Neuronal stem cell (in vitro differentiated cells): ENCODE measurements at regions not wholly inside any gene's neighbourhood (a gene's known extent, or its start where the extent isn't known, plus 50 kb on each side); places are given as distances from the start of the nearest gene placed in this dataset.

Experiments used
- DNase-seq: peaks from one replicate; pipeline ENCODE4 v3.0.0-alpha.2; 2013; ENCODE audit warnings: low spot score
- H2AFZ ChIP-seq: one replicate; pipeline ENCODE4 v1.6.1; 2013; ENCODE audit warnings: mild to moderate bottlenecking, low read length, inconsistent platforms
- H2AK5ac ChIP-seq: 2 replicates; pipeline ENCODE4 v1.6.1; 2013; ENCODE audit warnings: low read depth, mild to moderate bottlenecking, inconsistent platforms, low read length, moderate library complexity, mixed read lengths
- H2BK120ac ChIP-seq: 2 replicates; pipeline ENCODE4 v1.6.1; 2013; ENCODE audit warnings: low read depth, mild to moderate bottlenecking, inconsistent platforms, low read length, moderate library complexity, mixed read lengths
- H2BK12ac ChIP-seq: one replicate; pipeline ENCODE4 v1.6.1; 2013; ENCODE audit warnings: low read length, inconsistent platforms
- H2BK15ac ChIP-seq: 2 replicates; pipeline ENCODE4 v1.6.1; 2013; ENCODE audit warnings: mild to moderate bottlenecking, low read length, inconsistent platforms, mixed read lengths
- H2BK5ac ChIP-seq: one replicate; pipeline ENCODE4 v1.6.1; 2013; ENCODE audit warnings: inconsistent platforms, mild to moderate bottlenecking, low read length, moderate library complexity
- H3K14ac ChIP-seq: one replicate; pipeline ENCODE4 v1.6.1; 2013; ENCODE audit warnings: low read length, inconsistent platforms
- H3K18ac ChIP-seq: 2 replicates; pipeline ENCODE4 v1.6.1; 2013; ENCODE audit warnings: low read length, inconsistent platforms
- H3K23ac ChIP-seq: 2 replicates; pipeline ENCODE4 v1.6.1; 2013; ENCODE audit warnings: low read depth, mild to moderate bottlenecking, mixed read lengths, low read length, inconsistent platforms; ENCODE audit not compliant: poor library complexity
- H3K27ac ChIP-seq: replicated peaks from 3 replicates; pipeline ENCODE4 v1.5.1; 2013; ENCODE audit warnings: low read length, inconsistent platforms
- H3K27me3 ChIP-seq, 3 experiments: 2 replicates each; pipeline ENCODE4 v1.6.1; 2013; ENCODE audit warnings: low read length in 3 of 3, mild to moderate bottlenecking in 2 of 3, inconsistent platforms in 1 of 3, low read depth in 1 of 3, mixed read lengths in 1 of 3, moderate library complexity in 1 of 3; ENCODE audit not compliant: control insufficient read depth in 3 of 3, insufficient read depth in 3 of 3
- H3K36me3 ChIP-seq, 2 donors: replicated peaks in 1 of 2; 2 replicates each; pipeline ENCODE4 v1.6.1; 2013; ENCODE audit warnings: low read length in 2 of 2; ENCODE audit not compliant: control insufficient read depth in 2 of 2, insufficient read depth in 2 of 2
- H3K4ac ChIP-seq: 2 replicates; pipeline ENCODE4 v1.6.1; 2013; ENCODE audit warnings: inconsistent platforms, mild to moderate bottlenecking, low read length, moderate library complexity
- H3K4me1 ChIP-seq, 2 donors: 1 replicate in 1 of 2; 2 replicates in 1 of 2; pipeline ENCODE4 v1.6.1; 2013; ENCODE audit warnings: low read length in 2 of 2, low read depth in 1 of 2; ENCODE audit not compliant: control insufficient read depth in 2 of 2, insufficient read depth in 1 of 2
- H3K4me2 ChIP-seq: one replicate; pipeline ENCODE4 v1.6.1; 2013; ENCODE audit warnings: mild to moderate bottlenecking, low read length, inconsistent platforms; ENCODE audit not compliant: insufficient read depth, poor library complexity, severe bottlenecking
- H3K4me3 ChIP-seq, 2 donors: 2 replicates each; pipeline ENCODE4 v1.5.1; 2013; ENCODE audit warnings: low read length in 2 of 2, mild to moderate bottlenecking in 2 of 2, inconsistent platforms in 1 of 2, moderate library complexity in 1 of 2
- H3K79me1 ChIP-seq: one replicate; pipeline ENCODE4 v1.6.1; 2013; ENCODE audit warnings: low read depth, mild to moderate bottlenecking, inconsistent platforms, low read length, moderate library complexity
- H3K9ac ChIP-seq: one replicate; pipeline ENCODE4 v1.6.1; 2013; ENCODE audit warnings: mild to moderate bottlenecking, low read depth, low read length, inconsistent platforms; ENCODE audit not compliant: poor library complexity
- H3K9me3 ChIP-seq, 2 donors: replicated peaks in 1 of 2; 2 replicates each; pipeline versions ENCODE3 to v1.6.1; 2013; ENCODE audit warnings: low read length in 2 of 2, mild to moderate bottlenecking in 2 of 2, inconsistent platforms in 1 of 2, low read depth in 1 of 2, mixed read lengths in 1 of 2, moderate library complexity in 1 of 2; ENCODE audit not compliant: control insufficient read depth in 2 of 2, insufficient read depth in 1 of 2
- H4K8ac ChIP-seq: one replicate; pipeline ENCODE4 v1.6.1; 2013; ENCODE audit warnings: low read depth, mild to moderate bottlenecking, inconsistent platforms, low read length, moderate library complexity
- H4K91ac ChIP-seq: one replicate; pipeline ENCODE4 v1.6.1; 2013; ENCODE audit warnings: low read length, low read depth, mild to moderate bottlenecking, inconsistent platforms; ENCODE audit not compliant: poor library complexity
- WGBS, 2 donors: extraction: QIAGEN DNeasy Blood & Tissue Kit; methylation state at CpG; one replicate each; pipeline ENCODE4 v1.1.7; 2013; ENCODE audit warnings: missing lambda C conversion rate in 2 of 2, mixed read lengths in 1 of 2; ENCODE audit not compliant: insufficient read length in 2 of 2, insufficient replicate concordance in 1 of 2; ENCODE audit errors: extremely low coverage in 2 of 2; 5-methylcytosine and 5-hydroxymethylcytosine counted together

DNA sequence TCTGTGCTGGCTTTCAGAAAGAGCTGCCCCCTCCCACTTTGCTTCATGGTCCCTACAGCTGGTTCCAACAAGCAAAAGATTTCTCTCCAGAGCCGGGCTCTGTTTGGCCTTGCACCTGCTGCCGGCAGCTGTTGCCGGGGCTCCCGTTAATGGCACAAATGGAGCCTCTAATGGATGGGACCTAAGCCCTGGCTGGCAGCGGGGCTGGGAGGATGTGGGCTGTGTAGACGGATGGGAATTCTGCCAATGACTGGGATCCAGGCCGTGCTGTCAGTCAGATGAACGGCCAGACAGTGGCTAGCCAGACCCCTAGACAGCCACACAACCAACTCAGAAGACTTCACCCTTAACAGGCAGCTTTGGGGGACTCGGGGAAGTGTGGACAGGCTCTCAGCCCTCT is 88.0 kb downstream of the RPLP1 start:
- Histone ChIP-seq H3K9ac (peak overlapping the region; percentile 31), H2BK12ac (no peak overlapping the region), H2AFZ (no peak overlapping the region), H2BK15ac (no peak overlapping the region), H2BK5ac (no peak overlapping the region), H3K4me2 (no peak overlapping the region), H3K14ac (no peak overlapping the region), H3K18ac (no peak overlapping the region), H2AK5ac (no peak overlapping the region), H3K27me3 (peaks cover 0 to 13% (median 0%) of the 10 kb centered on the region in 3 experiments), H3K79me1 (no peaks in the 10 kb centered on the region), H4K91ac (no peak overlapping the region), H3K9me3 (peaks cover 0 to 2% of the 10 kb centered on the region in 2 donors), H4K8ac (no peak overlapping the region), H3K36me3 (no peaks in the 10 kb centered on the region), H3K4me3 (no peak overlapping the region), H3K27ac (no peak overlapping the region), H3K23ac (no peak overlapping the region), H3K4me1 (peaks cover 0 to 5% of the 10 kb centered on the region in 2 donors), H3K4ac (no peak overlapping the region), H2BK120ac (no peak overlapping the region)
- no CpG with 5 or more reads among the region's 9 CpGs for WGBS, 2 donors
- DNase-seq = no peak

DNA sequence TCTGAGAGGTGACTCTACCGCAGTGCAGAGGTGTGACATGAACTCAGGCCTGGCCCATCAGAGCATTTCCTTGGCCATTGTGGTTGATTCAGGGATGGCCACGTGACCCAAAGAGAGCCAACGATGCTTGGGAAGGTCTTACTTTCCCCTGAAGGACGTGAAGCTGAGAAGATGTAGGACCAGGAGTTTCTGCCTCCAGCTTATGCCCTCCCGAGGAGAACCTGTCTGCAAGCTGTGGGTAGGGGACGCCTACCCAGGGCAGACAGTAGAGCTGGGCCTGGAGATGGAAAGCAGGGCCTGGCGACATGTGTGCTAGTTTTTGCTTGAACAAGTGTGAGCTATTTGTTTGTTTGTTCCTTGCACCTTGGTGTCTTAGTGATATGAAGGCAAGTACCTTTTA is 89.4 kb downstream of the RPLP1 start:
- H2AK5ac ChIP-seq = no peak overlapping the region
- WGBS, 2 donors = no CpG with 5 or more reads among the region's 7 CpGs
- H3K27me3 ChIP-seq = peaks cover 0 to 5% (median 0%) of the 10 kb centered on the region in 3 experiments
- no peak overlapping the region for H3K14ac ChIP-seq
- DNase-seq = no peak
- H4K8ac ChIP-seq = no peak overlapping the region
- H3K23ac ChIP-seq = no peak overlapping the region
- peaks cover 0 to 5% of the 10 kb centered on the region in 2 donors for H3K4me1 ChIP-seq
- H3K36me3 ChIP-seq = no peaks in the 10 kb centered on the region
- peaks cover 0 to 2% of the 10 kb centered on the region in 2 donors for H3K9me3 ChIP-seq
- peak overlapping the region in 1 of 2 donors; percentile 26 for H3K4me3 ChIP-seq
- H3K4ac ChIP-seq = no peak overlapping the region
- no peak overlapping the region for H2BK12ac ChIP-seq
- no peak overlapping the region for H2BK120ac ChIP-seq
- no peak overlapping the region for H3K4me2 ChIP-seq
- H2BK5ac ChIP-seq = no peak overlapping the region
- no peak overlapping the region for H3K27ac ChIP-seq
- H3K9ac ChIP-seq = peak overlapping the region; percentile 54
- no peak overlapping the region for H2AFZ ChIP-seq
- H2BK15ac ChIP-seq = no peak overlapping the region
- no peak overlapping the region for H3K18ac ChIP-seq
- H3K79me1 ChIP-seq = no peaks in the 10 kb centered on the region
- no peak overlapping the region for H4K91ac ChIP-seq

DNA sequence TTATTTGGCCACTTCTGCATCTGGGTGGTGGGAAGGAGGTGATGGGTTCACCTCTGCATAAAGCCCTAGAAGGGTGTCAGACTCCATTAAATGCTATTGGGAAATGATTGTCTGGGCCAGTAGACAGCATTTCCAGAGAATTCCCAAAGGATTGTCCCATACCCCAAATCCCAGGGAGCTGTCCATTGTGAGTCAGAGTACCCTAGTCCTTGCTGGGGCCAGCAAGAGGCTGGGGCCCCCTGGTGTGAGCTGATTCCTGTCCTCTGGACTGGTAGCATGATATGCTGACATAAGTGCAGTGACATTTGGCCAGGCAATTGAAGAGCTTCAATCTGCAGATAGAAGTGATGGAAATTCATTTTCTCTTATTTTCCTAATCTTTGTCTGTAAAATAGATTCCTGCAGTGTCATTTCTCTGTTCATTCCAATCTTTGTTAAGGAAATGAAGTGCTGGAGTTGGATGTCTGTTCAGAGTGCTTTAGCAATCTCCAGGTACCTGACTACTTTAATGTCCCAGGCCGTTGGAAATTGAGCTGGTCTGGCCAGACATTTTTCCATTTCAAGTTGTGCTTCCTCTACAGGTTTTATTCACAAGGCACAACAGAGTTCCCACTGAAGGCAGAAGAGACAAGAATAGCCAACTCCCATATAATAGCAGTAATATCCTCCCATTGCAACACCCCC is 91.2 kb downstream of the RPLP1 start:
- Histone ChIP-seq H3K4me3 (no peak overlapping the region), H3K79me1 (no peaks in the 10 kb centered on the region), H2BK120ac (no peak overlapping the region), H4K8ac (no peak overlapping the region), H3K4ac (no peak overlapping the region), H3K14ac (no peak overlapping the region), H3K9me3 (peaks cover 0 to 2% of the 10 kb centered on the region in 2 donors), H3K18ac (no peak overlapping the region), H3K27me3 (peaks cover 0 to 5% (median 0%) of the 10 kb centered on the region in 3 experiments), H3K23ac (no peak overlapping the region), H4K91ac (no peak overlapping the region), H2BK12ac (no peak overlapping the region), H3K4me2 (no peak overlapping the region), H3K27ac (no peak overlapping the region), H2AK5ac (no peak overlapping the region), H3K9ac (no peak overlapping the region), H2BK5ac (no peak overlapping the region), H2BK15ac (no peak overlapping the region), H2AFZ (no peak overlapping the region), H3K4me1 (peaks cover 0 to 1% of the 10 kb centered on the region in 2 donors), H3K36me3 (no peaks in the 10 kb centered on the region)
- no peak for DNase-seq
- WGBS, 2 donors = no CpG with 5 or more reads among the region's 1 CpG

DNA sequence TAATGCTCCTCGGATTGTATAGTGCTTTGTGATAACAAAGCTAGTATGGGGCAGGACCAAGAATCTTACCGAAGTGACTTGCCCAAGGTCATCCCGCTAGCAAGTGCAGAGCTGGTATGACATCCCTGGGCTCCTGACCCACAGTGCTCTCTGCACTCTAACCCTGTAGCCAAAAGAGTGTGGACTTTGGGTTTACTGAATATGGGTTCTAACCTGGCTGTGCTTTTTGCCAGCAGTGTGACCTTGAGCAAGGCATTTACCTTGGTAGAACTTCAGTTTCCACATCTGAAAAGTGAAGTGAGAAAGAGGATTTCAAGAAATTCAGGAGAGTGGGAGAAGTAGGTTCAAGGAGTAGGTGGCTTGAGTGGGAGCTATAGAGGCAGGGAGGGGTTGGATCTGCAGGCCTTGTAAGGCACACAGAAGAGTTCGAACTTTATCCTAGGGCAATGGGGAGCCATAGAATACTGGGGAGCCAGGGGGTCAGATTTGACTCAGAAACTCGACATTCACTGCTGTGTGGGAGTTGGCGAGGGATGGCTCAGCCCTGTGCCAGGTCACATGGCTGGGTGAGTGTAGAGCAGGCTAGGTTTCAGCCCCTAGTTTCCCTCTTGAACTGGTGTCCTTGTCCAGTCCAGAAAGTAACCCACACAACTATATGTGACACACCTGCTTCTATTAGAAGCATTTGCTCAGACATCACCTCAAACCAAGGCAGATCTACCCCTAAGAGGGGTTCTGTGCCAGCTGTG is 91.9 kb downstream of the RPLP1 start:
- H3K14ac ChIP-seq = no peak overlapping the region
- DNase-seq = no peak
- no peak overlapping the region for H3K23ac ChIP-seq
- H2AFZ ChIP-seq = no peak overlapping the region
- no peak overlapping the region for H2BK12ac ChIP-seq
- H2AK5ac ChIP-seq = no peak overlapping the region
- H2BK15ac ChIP-seq = no peak overlapping the region
- peaks cover 0 to 1% of the 10 kb centered on the region in 2 donors for H3K4me1 ChIP-seq
- H3K79me1 ChIP-seq = no peaks in the 10 kb centered on the region
- no peak overlapping the region for H2BK5ac ChIP-seq
- no peak overlapping the region for H3K4ac ChIP-seq
- no peaks in the 10 kb centered on the region for H3K36me3 ChIP-seq
- H3K27me3 ChIP-seq = peaks cover 0 to 5% (median 0%) of the 10 kb centered on the region in 3 experiments
- no peak overlapping the region for H3K18ac ChIP-seq
- no peak overlapping the region for H3K27ac ChIP-seq
- H4K91ac ChIP-seq = no peak overlapping the region
- peak overlapping the region in 1 of 2 donors; percentile 47 for H3K4me3 ChIP-seq
- peaks cover 0 to 2% of the 10 kb centered on the region in 2 donors for H3K9me3 ChIP-seq
- no CpG with 5 or more reads among the region's 6 CpGs for WGBS, 2 donors
- H3K9ac ChIP-seq = no peak overlapping the region
- H2BK120ac ChIP-seq = no peak overlapping the region
- H3K4me2 ChIP-seq = no peak overlapping the region
- H4K8ac ChIP-seq = no peak overlapping the region
